ENCODE measurements at regions not wholly inside any gene's neighbourhood (a gene's known extent, or its start where the extent isn't known, plus 50 kb on each side); places are given as distances from the start of the nearest gene placed in this dataset.

DNA sequence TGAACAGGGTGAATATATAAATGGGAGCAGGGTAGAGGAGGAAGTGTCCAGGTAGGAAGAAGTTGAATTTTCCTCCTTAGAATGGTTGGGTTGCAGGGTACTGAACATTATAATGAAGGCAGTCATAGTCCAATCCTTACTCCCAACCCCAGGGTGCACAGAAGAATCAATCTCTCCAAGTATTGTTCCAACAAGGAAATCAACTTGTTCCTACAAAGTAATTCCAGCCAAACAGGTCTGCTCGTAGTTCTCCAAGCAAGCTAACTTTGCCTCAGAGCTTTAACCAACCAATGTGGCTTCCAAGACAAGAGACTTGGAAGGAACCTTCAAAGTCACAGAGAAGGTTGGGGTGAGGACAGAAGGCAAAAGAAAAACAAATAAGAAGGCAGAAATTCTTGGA lies 527.2 kb downstream of the MED13L start:
- TF ChIP-seq CTCF (conservative IDR thresholded peaks at IDR 0.05), result no peak
- no peak for TF ChIP-seq ZFX (IDR thresholded peaks at IDR 0.05)

Data from C4-2B (cell line).